ACC112 (cell line): ENCODE measurements at regions not wholly inside any gene's neighbourhood (a gene's known extent, or its start where the extent isn't known, plus 50 kb on each side); places are given as distances from the start of the nearest gene placed in this dataset.

ENCODE experiments used
- H2AFZ ChIP-seq: fragments of 200-600 bp; sonication (generic); one replicate; pipeline ENCODE4 v1.6.0; 2017; ENCODE audit warnings: antibody characterized with exemption, low read length; ENCODE audit not compliant: unreplicated experiment
- H3K27ac ChIP-seq: fragments of 200-600 bp; sonication (generic); 2 replicates; pipeline ENCODE4 v1.5.1; 2014; ENCODE audit warnings: low read depth, mild to moderate bottlenecking, antibody characterized with exemption, low read length, moderate library complexity
- H3K27me3 ChIP-seq: fragments of 200-600 bp; sonication (generic); 2 replicates; pipeline ENCODE4 v1.6.1; 2014; ENCODE audit warnings: mild to moderate bottlenecking, antibody characterized with exemption, low read length, moderate library complexity, mixed read lengths; ENCODE audit not compliant: insufficient read depth
- H3K36me3 ChIP-seq: fragments of 200-600 bp; sonication (generic); 2 replicates; pipeline ENCODE4 v1.6.1; 2016; ENCODE audit warnings: mild to moderate bottlenecking, antibody characterized with exemption, low read length, moderate library complexity, mixed read lengths; ENCODE audit not compliant: insufficient read depth
- H3K4me1 ChIP-seq: fragments of 200-600 bp; sonication (generic); one replicate; pipeline ENCODE4 v1.6.1; 2016; ENCODE audit warnings: low read length, mixed read lengths; ENCODE audit not compliant: insufficient read depth, unreplicated experiment, control insufficient read depth
- H3K4me3 ChIP-seq: fragments of 200-600 bp; sonication (generic); 2 replicates; pipeline ENCODE4 v1.5.1; 2014; ENCODE audit warnings: mild to moderate bottlenecking, low read depth, low read length
- H3K79me2 ChIP-seq: fragments of 200-600 bp; sonication (generic); one replicate; pipeline ENCODE4 v1.6.0; 2016; ENCODE audit warnings: low read length; ENCODE audit not compliant: control insufficient read depth, unreplicated experiment, insufficient read depth

GRCh38 chr22:22106855-22107254 is 124.3 kb upstream of the TOP3B start:
- Histone ChIP-seq H3K4me3 (no peak overlapping the region), H3K36me3 (no peaks in the 10 kb centered on the region), H2AFZ (no peak overlapping the region), H3K4me1 (peaks cover 13% of the 10 kb centered on the region), H3K27ac (no peak overlapping the region), H3K79me2 (no peaks in the 10 kb centered on the region), H3K27me3 (no peaks in the 10 kb centered on the region)

- Histone ChIP-seq H3K4me3 (no peak overlapping the region), H3K4me1 (peaks cover under 1% of the 10 kb centered on the region), H3K27ac (no peak overlapping the region), H3K79me2 (no peaks in the 10 kb centered on the region), H3K27me3 (no peaks in the 10 kb centered on the region), H3K36me3 (no peaks in the 10 kb centered on the region), H2AFZ (no peak overlapping the region)
Observed at GRCh38 chr22:22105364-22105763, 122.8 kb upstream of the TOP3B start.

GRCh38 chr22:22103078-22103875 is 120.7 kb upstream of the TOP3B start:
- H3K36me3 ChIP-seq = no peaks in the 10 kb centered on the region
- no peaks in the 10 kb centered on the region for H3K79me2 ChIP-seq
- no peak overlapping the region for H2AFZ ChIP-seq
- H3K27ac ChIP-seq = no peak overlapping the region
- no peaks in the 10 kb centered on the region for H3K4me1 ChIP-seq
- no peak overlapping the region for H3K4me3 ChIP-seq
- no peaks in the 10 kb centered on the region for H3K27me3 ChIP-seq

DNA sequence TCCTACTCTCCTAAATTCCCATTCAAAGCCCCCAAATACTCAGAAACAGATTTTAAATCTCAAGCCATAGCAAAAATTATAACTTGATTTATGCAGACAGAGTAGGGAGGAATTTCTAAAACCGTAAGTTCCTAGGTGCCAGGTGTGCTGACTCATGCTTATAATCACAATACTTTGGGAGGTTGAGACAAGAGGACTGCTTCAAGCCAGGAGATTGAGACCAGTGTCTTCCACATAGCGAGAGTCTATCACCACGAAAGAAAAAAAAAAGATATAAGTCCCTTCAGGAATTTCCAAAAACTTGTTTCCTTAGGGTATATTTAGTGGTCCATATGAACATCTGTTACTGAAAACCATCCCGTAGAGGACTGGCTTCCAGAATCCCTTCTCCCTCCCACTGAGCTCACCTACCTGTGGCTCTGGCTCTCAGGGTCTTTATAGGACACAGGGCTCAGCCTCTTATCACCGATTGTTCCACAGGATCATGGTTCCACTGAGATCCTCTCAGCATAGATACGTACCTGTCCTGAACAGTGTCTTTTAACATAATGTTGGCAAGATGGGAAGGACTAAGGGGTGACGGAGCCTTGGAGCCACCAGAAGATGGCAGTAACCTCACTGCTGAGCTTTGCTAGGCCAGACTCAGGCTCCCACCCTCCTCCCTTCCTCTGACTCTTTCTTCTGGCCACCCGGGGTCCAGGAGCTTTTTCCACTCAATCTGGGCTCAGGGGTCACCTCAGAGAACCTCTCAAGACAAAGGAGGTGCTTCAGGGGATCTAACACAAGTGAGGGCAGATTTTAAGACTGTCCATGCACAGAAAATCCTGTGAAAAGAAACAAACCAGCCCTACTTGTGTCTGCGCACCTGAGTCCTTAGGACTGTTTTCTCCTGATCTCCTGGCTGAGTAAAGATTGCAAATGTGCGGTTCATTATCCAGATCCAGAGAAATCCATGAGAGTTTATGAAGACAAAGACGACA is 117.5 kb upstream of the TOP3B start:
- peaks cover 28% of the 10 kb centered on the region; the same call in 1 of the 2 replicates for H3K27me3 ChIP-seq
- no peak overlapping the region for H3K27ac ChIP-seq
- H3K79me2 ChIP-seq = no peaks in the 10 kb centered on the region
- H3K4me1 ChIP-seq = no peaks in the 10 kb centered on the region
- H3K4me3 ChIP-seq = no peak overlapping the region
- H3K36me3 ChIP-seq = no peaks in the 10 kb centered on the region
- no peak overlapping the region for H2AFZ ChIP-seq

DNA sequence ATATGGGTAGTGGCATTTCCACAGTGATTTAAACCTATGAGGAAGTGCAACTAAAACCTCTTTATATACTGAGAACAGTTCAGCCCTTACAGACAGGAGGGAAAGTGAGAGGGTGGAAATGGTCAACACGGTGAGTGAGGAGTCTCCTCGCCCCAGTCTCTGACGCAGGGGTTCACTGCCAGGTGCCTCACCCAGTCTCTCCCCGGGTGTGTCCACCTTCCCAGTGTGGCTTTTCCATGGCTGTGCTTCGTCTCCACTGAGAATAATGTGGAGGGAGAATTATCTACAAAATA is 116.6 kb upstream of the TOP3B start:
- H3K79me2 ChIP-seq = no peaks in the 10 kb centered on the region
- H3K4me3 ChIP-seq = no peak overlapping the region
- no peaks in the 10 kb centered on the region for H3K4me1 ChIP-seq
- peaks cover 34% of the 10 kb centered on the region; the same call in 1 of the 2 replicates for H3K27me3 ChIP-seq
- no peak overlapping the region for H3K27ac ChIP-seq
- H3K36me3 ChIP-seq = no peaks in the 10 kb centered on the region
- H2AFZ ChIP-seq = no peak overlapping the region

DNA sequence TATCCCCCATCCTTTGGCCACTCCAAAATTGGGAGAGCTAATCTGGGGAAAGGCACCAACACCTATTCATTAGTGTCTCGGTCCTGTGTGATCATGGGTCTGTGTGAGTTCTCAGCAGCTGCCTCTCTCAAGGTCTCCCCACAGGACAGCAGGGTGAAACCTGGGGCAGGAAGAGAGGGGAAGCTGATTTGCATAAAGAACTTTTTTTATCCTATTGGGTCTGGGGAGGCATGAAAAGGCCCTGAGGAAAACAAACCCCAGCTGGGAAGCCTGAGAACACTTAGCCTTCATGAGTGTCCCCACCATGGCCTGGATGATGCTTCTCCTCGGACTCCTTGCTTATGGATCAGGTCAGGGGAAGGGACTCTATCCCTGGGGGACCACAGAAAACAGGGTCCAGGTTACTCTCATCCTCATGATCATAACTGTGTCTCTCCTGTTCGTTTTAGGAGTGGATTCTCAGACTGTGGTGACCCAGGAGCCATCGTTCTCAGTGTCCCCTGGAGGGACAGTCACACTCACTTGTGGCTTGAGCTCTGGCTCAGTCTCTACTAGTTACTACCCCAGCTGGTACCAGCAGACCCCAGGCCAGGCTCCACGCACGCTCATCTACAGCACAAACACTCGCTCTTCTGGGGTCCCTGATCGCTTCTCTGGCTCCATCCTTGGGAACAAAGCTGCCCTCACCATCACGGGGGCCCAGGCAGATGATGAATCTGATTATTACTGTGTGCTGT is 116.0 kb upstream of the TOP3B start:
- no peaks in the 10 kb centered on the region for H3K4me1 ChIP-seq
- H3K36me3 ChIP-seq = no peaks in the 10 kb centered on the region
- H2AFZ ChIP-seq = no peak overlapping the region
- no peaks in the 10 kb centered on the region for H3K79me2 ChIP-seq
- peaks cover 39% of the 10 kb centered on the region; the same call in 1 of the 2 replicates for H3K27me3 ChIP-seq
- no peak overlapping the region for H3K4me3 ChIP-seq
- H3K27ac ChIP-seq = no peak overlapping the region

GRCh38 chr22:22097727-22098228 is 115.2 kb upstream of the TOP3B start:
- Histone ChIP-seq H3K79me2 (no peaks in the 10 kb centered on the region), H3K36me3 (no peaks in the 10 kb centered on the region), H3K27ac (no peak overlapping the region), H2AFZ (no peak overlapping the region), H3K27me3 (peaks cover 46% of the 10 kb centered on the region), H3K4me3 (no peak overlapping the region), H3K4me1 (no peaks in the 10 kb centered on the region)

GRCh38 chr22:22094921-22095320 is 112.3 kb upstream of the TOP3B start:
- no peaks in the 10 kb centered on the region for H3K4me1 ChIP-seq
- H3K4me3 ChIP-seq = no peak overlapping the region
- no peaks in the 10 kb centered on the region for H3K36me3 ChIP-seq
- H3K27me3 ChIP-seq = peaks cover 60% of the 10 kb centered on the region
- H3K27ac ChIP-seq = no peak overlapping the region
- H3K79me2 ChIP-seq = no peaks in the 10 kb centered on the region
- H2AFZ ChIP-seq = no peak overlapping the region

DNA sequence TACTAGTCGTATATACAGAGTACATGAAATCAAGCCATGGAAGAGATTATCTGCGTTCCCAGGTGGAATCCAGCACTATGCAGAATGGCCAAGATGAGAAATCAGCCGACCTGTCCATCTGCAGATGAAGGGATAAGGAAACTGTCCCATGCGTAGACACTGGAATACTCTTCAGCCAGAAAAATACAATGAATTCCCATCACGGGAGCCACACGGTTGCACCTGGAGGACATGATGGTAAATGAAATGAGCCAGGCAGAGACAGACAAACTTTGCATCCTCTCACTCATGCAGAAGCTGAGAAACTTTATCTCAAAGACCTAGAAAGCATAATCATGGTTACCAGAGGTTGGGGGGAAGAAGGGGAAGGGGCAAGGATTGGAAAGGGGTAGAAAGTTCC is 111.9 kb upstream of the TOP3B start:
- H2AFZ ChIP-seq = no peak overlapping the region
- no peak overlapping the region for H3K4me3 ChIP-seq
- H3K27me3 ChIP-seq = peaks cover 64% of the 10 kb centered on the region
- no peaks in the 10 kb centered on the region for H3K36me3 ChIP-seq
- H3K79me2 ChIP-seq = no peaks in the 10 kb centered on the region
- H3K27ac ChIP-seq = no peak overlapping the region
- H3K4me1 ChIP-seq = no peaks in the 10 kb centered on the region

DNA sequence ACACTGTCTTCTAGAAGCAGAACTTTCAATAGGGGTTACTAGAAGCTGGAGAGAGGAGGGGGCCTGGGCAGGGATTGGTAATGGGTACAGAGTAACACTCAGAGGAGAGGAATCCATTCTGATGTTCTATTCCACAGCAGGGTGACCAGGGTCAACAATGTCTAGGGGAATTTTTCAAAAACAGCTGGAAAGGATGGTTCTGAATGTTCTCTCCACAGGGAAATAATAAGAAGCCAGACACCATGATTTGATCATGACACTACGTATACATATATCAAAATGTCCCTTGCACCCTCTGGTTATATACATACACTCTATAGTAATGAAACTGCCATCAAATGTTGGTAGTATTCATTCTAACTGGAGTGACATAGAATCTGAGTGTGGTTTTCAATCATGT is 111.2 kb upstream of the TOP3B start:
- Histone ChIP-seq H3K79me2 (no peaks in the 10 kb centered on the region), H3K36me3 (no peaks in the 10 kb centered on the region), H3K4me1 (no peaks in the 10 kb centered on the region), H3K4me3 (no peak overlapping the region), H3K27ac (no peak overlapping the region), H2AFZ (no peak overlapping the region), H3K27me3 (peaks cover 66% of the 10 kb centered on the region)
